NOMO-1 (cell line): ENCODE measurements at regions not wholly inside any gene's neighbourhood (a gene's known extent, or its start where the extent isn't known, plus 50 kb on each side); places are given as distances from the start of the nearest gene placed in this dataset.
"Not testable (repeated sequence)": the region's sequence is repeated elsewhere in the genome, so short reads cannot be mapped to it uniquely, and the experiment has no call there.

Source experiments
- DNase-seq, 2 experiments: peaks; one replicate each; lab custom pipeline; 2025; ENCODE audit not compliant: unreplicated experiment in 2 of 2; lab: John Stamatoyannopoulos, UW

GRCh38 chr20:50323777-50324775, 133.4 kb downstream of the CEBPB start:
- no peak for DNase-seq

DNA sequence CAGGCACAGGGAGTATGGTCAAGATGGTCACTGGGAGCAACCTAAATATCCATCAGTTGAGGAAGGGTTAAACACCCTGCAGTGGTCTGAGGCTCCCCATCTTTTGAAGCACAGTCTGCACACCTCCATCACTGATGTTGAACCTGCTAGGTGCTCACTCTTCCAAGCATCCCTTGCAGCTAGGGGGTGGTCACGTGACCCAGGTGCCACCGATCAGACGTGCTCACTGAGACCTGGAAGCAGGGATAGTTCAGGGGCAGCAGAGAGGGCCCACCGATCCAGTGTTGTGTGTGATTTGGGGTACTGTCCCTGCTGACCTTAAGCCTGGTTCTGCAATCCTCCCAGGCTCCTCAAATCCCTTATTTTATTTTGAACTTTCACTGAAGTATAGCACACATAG, 134.6 kb downstream of the CEBPB start:
- DNase-seq, result no peak

DNA sequence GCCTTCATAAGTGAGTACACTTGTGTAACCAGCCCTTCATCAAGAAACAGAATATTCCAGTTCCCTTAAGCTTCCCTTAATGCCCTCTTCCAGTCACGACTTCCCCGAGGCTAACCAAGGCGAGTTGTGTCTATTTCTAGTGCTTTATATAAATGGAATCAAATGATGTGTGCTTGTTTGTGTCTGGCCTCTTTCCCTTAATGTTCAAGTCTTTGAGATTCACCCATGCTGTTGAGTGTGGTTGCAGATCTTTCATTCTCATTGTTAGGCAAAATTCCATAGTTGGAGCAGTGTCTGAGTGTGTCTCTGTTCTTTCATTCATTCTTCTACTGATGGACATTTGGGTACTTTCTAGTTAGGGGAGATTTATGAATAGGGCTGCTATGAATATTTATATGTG, 135.0 kb downstream of the CEBPB start:
- DNase-seq, result no peak

- no peak for DNase-seq
Observed at GRCh38 chr20:50327666-50328065, 137.0 kb downstream of the CEBPB start.

DNA sequence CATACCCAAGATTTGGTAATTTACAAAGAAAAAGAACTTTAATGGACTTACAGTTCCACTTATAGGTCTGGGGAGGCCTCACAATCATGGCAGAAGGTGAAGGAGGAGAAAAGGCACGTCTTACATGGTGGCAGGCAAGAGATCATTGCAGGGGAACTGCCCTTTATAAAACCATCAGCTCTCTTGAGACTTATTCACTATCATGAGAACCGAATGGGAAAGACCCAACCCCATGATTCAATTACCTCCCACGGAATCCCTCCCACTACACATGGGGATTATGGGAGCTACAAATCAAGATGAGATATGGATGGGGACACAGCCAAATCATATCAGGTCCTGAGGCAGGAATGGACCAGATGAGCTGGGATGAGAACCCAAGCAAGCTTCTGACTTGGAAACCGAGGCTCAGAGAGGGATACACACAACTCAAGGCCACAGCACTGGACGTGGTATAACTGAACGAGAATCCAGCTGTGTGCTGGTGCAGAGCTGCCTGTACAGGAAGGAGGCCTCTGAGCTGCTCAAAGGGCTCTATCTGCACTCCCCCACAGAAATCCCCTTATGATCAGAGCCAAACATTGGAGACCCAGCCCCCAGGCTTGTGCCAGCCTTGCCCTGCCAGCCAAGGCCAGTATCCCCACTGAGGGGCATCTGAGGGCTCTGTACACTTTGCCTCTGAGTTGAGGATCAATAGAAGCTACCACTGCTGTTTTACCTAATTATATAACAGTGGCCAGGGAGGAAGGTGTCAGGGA, 137.8 kb downstream of the CEBPB start:
- DNase-seq, result no peak

DNA sequence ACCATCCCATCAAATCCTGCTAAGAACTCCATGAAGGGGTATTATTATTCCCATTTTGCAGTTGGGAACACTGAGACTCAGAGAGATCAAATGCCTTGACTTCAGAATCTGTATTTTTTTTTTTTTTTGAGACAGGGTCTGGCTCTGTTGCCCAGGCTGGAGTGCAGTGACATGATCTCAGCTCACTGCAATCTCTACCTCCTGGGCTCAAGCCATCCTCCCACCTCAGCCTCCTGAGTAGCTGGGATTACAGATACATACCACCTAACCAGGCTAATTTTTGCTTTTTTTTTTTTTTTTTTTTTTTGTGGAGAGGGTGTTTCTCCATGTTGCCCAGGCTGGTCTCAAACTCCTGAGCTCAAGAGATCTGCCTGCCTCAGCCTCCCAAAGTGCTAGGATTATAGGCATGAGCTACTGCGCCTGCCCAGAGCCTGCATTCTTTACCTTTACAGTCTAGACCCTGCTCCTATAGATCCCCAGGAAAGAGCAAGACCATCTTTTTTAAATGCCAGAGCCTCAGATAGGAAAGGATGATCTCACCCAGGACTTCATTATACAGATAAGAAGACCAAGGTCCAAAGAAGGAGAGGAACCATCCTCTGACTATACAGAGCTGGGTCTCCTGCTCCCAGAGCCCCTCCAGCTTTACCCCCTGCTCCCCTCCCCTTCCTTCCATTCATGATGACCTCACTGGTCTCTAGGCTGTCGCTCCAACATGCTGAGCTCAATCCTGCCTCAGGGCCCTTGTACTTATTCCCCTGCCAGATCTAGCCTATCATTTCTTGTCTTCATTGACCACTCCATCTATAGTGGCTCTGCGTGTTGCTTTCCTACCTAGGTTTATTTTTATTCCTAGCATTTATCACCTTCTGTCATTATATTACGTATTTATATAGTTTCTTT, 138.6 kb downstream of the CEBPB start:
- no peak for DNase-seq

DNA sequence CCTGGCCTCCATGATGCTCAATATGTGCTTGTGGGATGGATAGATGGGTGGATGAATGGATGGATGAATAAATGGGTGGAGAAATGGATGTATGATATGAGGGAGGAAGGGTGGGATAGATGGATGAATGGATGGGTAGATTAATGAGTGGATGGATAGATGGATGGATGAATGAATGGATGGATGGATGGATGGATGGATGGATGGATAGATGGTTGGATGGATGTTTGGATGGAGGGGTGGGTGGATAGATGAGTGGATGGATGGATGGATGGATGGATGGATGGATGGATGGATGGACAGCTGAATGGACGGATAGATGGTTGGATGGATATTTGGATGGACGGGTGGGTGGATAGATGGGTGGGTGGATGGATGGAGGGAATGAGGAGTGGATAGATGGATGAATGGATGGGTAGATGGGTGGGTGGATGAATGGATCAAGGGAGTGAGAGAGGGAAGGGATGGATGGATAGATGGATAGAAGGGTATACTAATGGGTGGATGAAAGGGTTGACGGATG, 139.4 kb downstream of the CEBPB start:
- DNase-seq, result no peak

DNA sequence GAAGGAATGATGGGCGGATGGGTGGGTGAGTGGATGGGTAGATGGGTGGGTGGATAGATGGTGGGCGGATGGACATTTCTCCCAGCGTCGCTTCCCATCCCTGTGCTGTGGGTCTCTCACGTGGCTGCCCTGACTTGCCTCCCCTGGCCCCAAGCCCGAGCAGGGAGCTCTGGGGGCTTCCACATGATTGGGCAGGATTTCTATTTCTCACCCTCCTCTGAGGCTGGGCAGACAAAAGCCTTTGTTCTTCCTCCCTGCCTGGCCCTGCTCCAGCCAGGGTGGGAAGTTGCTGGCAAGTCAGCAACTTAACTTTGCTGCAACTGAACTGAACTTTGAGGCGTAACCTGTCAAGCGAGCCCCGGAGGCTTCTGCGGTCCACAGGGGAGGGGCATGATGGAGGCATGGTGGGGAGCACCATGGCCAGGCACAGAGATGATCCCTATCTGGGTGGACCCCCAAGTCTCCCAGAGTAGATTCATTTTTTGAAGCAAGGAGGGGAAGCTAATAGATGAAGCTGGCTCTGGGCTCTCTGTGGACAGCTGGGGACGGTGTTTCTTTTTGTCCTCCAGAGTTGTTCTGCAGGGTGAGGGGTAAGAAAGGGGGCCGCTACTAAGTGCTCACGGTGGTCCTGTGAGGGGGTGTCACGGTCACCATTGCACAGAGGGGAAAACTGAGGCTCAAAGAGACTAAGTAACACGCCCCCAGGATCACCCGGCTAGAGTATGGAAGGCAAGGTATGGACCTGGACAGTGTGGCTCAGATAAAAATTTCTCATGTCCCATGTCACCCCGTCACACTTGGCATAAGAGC, 140.1 kb downstream of the CEBPB start:
- DNase-seq, result no peak

- no peak for DNase-seq
Observed at GRCh38 chr20:50331469-50332363, 141.1 kb downstream of the CEBPB start.

- DNase-seq, result no peak
Observed at GRCh38 chr20:50332491-50332980, 141.9 kb downstream of the CEBPB start.

- DNase-seq, result peak in 1 of 2 experiments; percentile 32
Observed at GRCh38 chr20:50333131-50333670, 142.6 kb downstream of the CEBPB start.

DNA sequence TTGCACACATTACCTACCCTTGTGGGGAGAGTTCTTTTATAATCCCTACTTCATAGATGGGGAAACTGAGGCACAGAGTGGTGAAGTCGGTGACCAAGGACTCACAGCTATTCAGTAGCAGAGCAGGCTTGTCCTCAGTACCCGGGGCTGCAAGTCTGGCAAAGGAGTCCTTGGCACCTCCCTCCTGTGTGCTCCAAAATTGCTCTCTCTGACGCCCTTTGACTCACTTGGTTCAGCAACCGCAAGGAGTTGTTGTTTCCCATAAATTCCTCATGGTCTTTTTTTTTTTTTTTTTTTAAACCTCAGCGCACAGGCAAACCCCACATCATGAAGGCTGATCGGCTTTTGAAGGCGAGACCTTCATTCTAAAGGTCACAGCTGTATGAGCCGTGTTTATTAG, 143.2 kb downstream of the CEBPB start:
- peak; percentile 60 to 75 for DNase-seq

DNA sequence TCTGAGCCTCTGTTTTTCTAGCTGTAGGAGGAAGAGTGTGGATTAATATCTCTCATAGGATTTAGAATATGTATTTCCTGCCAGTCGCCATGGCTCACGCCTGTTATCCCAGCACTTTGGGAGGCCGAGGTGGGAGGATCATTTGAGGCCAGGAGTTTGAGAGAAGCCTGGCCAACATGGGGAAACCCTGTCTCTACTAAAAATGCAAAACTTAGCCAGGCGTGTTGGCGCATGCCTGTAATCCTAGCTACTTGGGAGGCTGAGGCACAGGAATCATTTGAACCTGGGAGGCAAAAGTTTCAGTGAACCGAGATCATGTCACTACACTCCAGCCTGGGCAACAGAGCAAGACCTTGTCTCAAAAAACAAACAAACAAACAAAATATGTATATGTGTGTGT, 143.9 kb downstream of the CEBPB start:
- DNase-seq, result not testable (repeated sequence)

- DNase-seq, result peak; percentile 50 to 68
Observed at GRCh38 chr20:50335105-50335504, 144.5 kb downstream of the CEBPB start.

DNA sequence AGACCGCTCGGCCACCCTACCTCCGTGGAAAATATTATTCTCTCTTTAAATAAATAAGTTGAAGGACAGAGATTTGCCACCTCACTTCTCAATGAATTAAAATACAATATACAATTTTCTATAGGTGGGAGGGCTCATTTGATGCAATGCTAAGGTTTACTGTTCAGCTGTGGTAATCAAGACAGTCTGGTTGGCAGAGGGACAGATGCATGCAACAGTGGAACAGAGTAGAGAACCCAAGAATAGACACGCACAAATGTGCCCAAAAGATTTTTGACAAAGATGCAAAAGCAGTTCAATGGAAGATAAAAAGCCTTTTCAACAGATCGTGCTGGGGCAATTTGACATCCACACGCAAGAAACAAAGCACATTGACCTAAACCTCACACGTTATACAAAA, 145.2 kb downstream of the CEBPB start:
- no peak for DNase-seq

DNA sequence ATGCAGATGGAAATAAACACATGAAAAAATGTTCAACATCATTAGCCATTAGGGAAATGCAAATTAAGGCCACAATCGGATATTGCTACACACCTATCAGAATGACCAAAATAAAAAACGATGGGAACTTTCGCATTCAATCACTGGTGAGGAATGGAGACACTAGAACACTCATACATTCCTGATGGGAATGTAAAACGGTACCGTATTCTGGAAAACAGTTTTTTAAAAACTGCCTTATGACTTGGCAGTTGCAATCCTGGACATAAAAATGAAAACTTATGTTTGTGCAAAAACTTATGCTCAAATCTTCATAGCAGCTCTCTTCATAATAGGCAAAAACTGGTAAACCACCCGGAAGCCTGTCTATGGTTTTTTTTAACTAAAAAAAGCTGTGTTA, 146.0 kb downstream of the CEBPB start:
- DNase-seq, result no peak

GRCh38 chr20:50337521-50338466, 147.2 kb downstream of the CEBPB start:
- DNase-seq, result no peak
